GM23338 (cell line): ENCODE measurements at regions not wholly inside any gene's neighbourhood (a gene's known extent, or its start where the extent isn't known, plus 50 kb on each side); places are given as distances from the start of the nearest gene placed in this dataset.

Experiments
- ATAC-seq: fragments of 200-7000 bp; cut with Tn5 transposase; 3 replicates; pipeline ENCODE4 v1.9.1; 2020
- DNase-seq: peaks from one replicate; pipeline ENCODE4 v3.0.0-alpha.2; 2015; ENCODE audit warnings: low spot score
- H2AFZ ChIP-seq: fragments of 200-600 bp; sonication (generic); 2 replicates; pipeline ENCODE4 v1.8.0; 2016; ENCODE audit warnings: antibody characterized with exemption, mild to moderate bottlenecking, moderate library complexity
- H3F3A ChIP-seq: fragments of 200-600 bp; sonication (generic); replicated peaks from 2 replicates; pipeline ENCODE4 v1.8.0; 2017; ENCODE audit warnings: antibody characterized with exemption, mixed run types, low read depth
- H3K27ac ChIP-seq: fragments of 200-600 bp; sonication (generic); 2 replicates; pipeline ENCODE4 v1.6.1; 2016; ENCODE audit warnings: low read depth
- H3K27me3 ChIP-seq: fragments of 200-600 bp; sonication (generic); 2 replicates; pipeline ENCODE4 v1.8.0; 2016; ENCODE audit warnings: mild to moderate bottlenecking, mixed run types, moderate library complexity; ENCODE audit not compliant: insufficient read depth
- H3K36me3 ChIP-seq: fragments of 200-600 bp; sonication (generic); 2 replicates; pipeline ENCODE4 v1.8.0; 2016; ENCODE audit warnings: mild to moderate bottlenecking; ENCODE audit not compliant: insufficient read depth
- H3K4me1 ChIP-seq: fragments of 200-600 bp; sonication (generic); 2 replicates; pipeline ENCODE4 v1.8.0; 2016; ENCODE audit warnings: mild to moderate bottlenecking, moderate library complexity; ENCODE audit not compliant: insufficient read depth
- H3K4me2 ChIP-seq: fragments of 200-600 bp; sonication (generic); 2 replicates; pipeline ENCODE4 v1.7.1; 2017; ENCODE audit warnings: mixed run types
- H3K4me3 ChIP-seq: fragments of 200-600 bp; sonication (generic); 2 replicates; pipeline ENCODE4 v1.6.1; 2016; ENCODE audit warnings: mixed run types
- H3K79me2 ChIP-seq: fragments of 200-600 bp; sonication (generic); replicated peaks from 2 replicates; pipeline ENCODE4 v1.8.0; 2017; ENCODE audit warnings: mild to moderate bottlenecking; ENCODE audit not compliant: insufficient read depth
- H3K9me2 ChIP-seq: fragments of 200-600 bp; sonication (generic); 2 replicates; pipeline ENCODE4 v1.8.0; 2017; ENCODE audit not compliant: insufficient read depth
- H4K20me1 ChIP-seq: fragments of 200-600 bp; sonication (generic); replicated peaks from 2 replicates; pipeline ENCODE4 v1.8.0; 2017; ENCODE audit warnings: mild to moderate bottlenecking; ENCODE audit not compliant: insufficient read depth
- H3K27ac Mint-ChIP-seq: 2 replicates; pipeline ENCODE4 v1.8.0; 2020; ENCODE audit warnings: inconsistent platforms, mild to moderate bottlenecking, moderate library complexity, mixed read lengths
- H3K27me3 Mint-ChIP-seq: 3 replicates; pipeline ENCODE4 v1.8.0; 2022; ENCODE audit warnings: low read depth, mild to moderate bottlenecking, moderate library complexity, mixed read lengths, inconsistent platforms; ENCODE audit not compliant: insufficient read depth, poor library complexity
- H3K36me3 Mint-ChIP-seq: 3 replicates; pipeline ENCODE4 v1.8.0; 2021; ENCODE audit warnings: low read depth, mild to moderate bottlenecking, inconsistent platforms, moderate library complexity, mixed read lengths
- H3K4me1 Mint-ChIP-seq: 3 replicates; pipeline ENCODE4 v1.8.0; 2020; ENCODE audit warnings: mild to moderate bottlenecking, inconsistent platforms, mixed read lengths
- H3K4me3 Mint-ChIP-seq: 3 replicates; pipeline ENCODE4 v1.8.0; 2021; ENCODE audit warnings: moderate library complexity, mild to moderate bottlenecking, inconsistent platforms, mixed read lengths
- H3K9me3 Mint-ChIP-seq: 3 replicates; pipeline ENCODE4 v1.8.0; 2020; ENCODE audit warnings: moderate library complexity, mild to moderate bottlenecking, inconsistent platforms, mixed read lengths
- CTCF ChIP-seq, 2 experiments: fragments of 200-600 bp in 1 of 2; sonication (generic) in 1 of 2; conservative IDR thresholded peaks; 2 replicates each; pipeline versions ENCODE4 v1.5.1 to v1.6.1; 2016 to 2017; ENCODE audit warnings: antibody characterized with exemption in 2 of 2, low read depth in 2 of 2, mild to moderate bottlenecking in 2 of 2, moderate library complexity in 1 of 2
- POLR2AphosphoS5 ChIP-seq: IDR thresholded peaks from 2 replicates; pipeline ENCODE4 v1.6.1; 2016; ENCODE audit warnings: antibody characterized with exemption, low read depth
- STAT1 ChIP-seq: IDR thresholded peaks from one replicate; pipeline ENCODE4 v1.6.1; 2016; ENCODE audit warnings: antibody characterized with exemption; ENCODE audit not compliant: unreplicated experiment
- ZNF114 ChIP-seq: fragments of 250-450 bp; sonication (Bioruptor Pico); IDR thresholded peaks from 2 replicates; pipeline ENCODE4 v1.5.0; 2020; ENCODE audit warnings: mild to moderate bottlenecking, moderate library complexity
- ZNF331 ChIP-seq: fragments of 250-450 bp; sonication (Bioruptor Pico); IDR thresholded peaks from 2 replicates; pipeline ENCODE4 v1.5.0; 2020; ENCODE audit warnings: low read depth, mild to moderate bottlenecking, moderate library complexity
- TF ChIP-seq, protein P1 (sequence below): fragments of 250-450 bp; sonication (Bioruptor Pico); IDR thresholded peaks from 2 replicates; pipeline ENCODE4 v1.5.0; 2020; ENCODE audit warnings: mild to moderate bottlenecking, moderate library complexity

DNA sequence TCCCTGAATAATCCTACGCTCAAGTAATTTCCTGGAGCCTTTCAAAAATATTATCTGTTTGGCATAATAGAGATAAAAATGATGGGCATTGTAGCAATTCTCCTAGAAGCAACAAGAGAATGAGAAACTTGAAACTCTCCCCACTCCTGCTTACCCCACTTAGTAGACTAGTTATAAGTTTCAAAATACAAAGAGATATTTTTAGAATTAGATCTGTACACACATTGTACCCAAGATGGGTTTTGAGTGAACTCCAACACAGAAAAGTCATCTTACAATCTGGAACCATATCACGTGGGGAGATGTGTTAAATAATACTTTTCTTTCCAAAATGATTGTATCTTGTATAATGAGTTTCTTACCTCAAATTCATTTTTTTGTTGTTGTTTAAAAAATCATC is 484.9 kb downstream of the LPIN1 start (continued):
- TF ChIP-seq, protein P1, sequence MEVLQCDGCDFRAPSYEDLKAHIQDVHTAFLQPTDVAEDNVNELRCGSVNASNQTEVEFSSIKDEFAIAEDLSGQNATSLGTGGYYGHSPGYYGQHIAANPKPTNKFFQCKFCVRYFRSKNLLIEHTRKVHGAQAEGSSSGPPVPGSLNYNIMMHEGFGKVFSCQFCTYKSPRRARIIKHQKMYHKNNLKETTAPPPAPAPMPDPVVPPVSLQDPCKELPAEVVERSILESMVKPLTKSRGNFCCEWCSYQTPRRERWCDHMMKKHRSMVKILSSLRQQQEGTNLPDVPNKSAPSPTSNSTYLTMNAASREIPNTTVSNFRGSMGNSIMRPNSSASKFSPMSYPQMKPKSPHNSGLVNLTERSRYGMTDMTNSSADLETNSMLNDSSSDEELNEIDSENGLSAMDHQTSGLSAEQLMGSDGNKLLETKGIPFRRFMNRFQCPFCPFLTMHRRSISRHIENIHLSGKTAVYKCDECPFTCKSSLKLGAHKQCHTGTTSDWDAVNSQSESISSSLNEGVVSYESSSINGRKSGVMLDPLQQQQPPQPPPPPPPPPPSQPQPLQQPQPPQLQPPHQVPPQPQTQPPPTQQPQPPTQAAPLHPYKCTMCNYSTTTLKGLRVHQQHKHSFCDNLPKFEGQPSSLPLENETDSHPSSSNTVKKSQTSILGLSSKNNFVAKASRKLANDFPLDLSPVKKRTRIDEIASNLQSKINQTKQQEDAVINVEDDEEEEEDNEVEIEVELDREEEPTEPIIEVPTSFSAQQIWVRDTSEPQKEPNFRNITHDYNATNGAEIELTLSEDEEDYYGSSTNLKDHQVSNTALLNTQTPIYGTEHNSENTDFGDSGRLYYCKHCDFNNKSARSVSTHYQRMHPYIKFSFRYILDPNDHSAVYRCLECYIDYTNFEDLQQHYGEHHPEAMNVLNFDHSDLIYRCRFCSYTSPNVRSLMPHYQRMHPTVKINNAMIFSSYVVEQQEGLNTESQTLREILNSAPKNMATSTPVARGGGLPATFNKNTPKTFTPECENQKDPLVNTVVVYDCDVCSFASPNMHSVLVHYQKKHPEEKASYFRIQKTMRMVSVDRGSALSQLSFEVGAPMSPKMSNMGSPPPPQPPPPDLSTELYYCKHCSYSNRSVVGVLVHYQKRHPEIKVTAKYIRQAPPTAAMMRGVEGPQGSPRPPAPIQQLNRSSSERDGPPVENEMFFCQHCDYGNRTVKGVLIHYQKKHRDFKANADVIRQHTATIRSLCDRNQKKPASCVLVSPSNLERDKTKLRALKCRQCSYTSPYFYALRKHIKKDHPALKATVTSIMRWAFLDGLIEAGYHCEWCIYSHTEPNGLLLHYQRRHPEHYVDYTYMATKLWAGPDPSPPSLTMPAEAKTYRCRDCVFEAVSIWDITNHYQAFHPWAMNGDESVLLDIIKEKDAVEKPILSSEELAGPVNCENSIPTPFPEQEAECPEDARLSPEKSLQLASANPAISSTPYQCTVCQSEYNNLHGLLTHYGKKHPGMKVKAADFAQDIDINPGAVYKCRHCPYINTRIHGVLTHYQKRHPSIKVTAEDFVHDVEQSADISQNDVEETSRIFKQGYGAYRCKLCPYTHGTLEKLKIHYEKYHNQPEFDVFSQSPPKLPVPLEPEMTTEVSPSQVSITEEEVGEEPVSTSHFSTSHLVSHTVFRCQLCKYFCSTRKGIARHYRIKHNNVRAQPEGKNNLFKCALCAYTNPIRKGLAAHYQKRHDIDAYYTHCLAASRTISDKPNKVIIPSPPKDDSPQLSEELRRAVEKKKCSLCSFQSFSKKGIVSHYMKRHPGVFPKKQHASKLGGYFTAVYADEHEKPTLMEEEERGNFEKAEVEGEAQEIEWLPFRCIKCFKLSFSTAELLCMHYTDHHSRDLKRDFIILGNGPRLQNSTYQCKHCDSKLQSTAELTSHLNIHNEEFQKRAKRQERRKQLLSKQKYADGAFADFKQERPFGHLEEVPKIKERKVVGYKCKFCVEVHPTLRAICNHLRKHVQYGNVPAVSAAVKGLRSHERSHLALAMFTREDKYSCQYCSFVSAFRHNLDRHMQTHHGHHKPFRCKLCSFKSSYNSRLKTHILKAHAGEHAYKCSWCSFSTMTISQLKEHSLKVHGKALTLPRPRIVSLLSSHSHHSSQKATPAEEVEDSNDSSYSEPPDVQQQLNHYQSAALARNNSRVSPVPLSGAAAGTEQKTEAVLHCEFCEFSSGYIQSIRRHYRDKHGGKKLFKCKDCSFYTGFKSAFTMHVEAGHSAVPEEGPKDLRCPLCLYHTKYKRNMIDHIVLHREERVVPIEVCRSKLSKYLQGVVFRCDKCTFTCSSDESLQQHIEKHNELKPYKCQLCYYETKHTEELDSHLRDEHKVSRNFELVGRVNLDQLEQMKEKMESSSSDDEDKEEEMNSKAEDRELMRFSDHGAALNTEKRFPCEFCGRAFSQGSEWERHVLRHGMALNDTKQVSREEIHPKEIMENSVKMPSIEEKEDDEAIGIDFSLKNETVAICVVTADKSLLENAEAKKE, result no peak
- TF ChIP-seq ZNF114 (CRISPR knock-in tag) (no peak), ZNF331 (CRISPR knock-in tag) (no peak), STAT1 (no peak)

- DNase-seq (no peak), ATAC-seq (no peak)
- Mint-ChIP-seq H3K36me3 (no peaks in the 10 kb centered on the region), H3K9me3 (no peaks in the 10 kb centered on the region), H3K4me1 (no peaks in the 10 kb centered on the region), H3K27me3 (no peaks in the 10 kb centered on the region), H3K4me3 (no peak overlapping the region), H3K27ac (no peak overlapping the region)
- Histone ChIP-seq H3K4me2 (no peak overlapping the region), H3K27me3 (no peaks in the 10 kb centered on the region), H3K4me1 (no peaks in the 10 kb centered on the region), H3K79me2 (no peaks in the 10 kb centered on the region), H3F3A (no peaks in the 10 kb centered on the region), H2AFZ (no peak overlapping the region), H4K20me1 (no peaks in the 10 kb centered on the region), H3K4me3 (no peak overlapping the region), H3K9me2 (0 out of 2 replicates have a peak, but pooled peaks cover 4% of the 10 kb centered on the region), H3K27ac (no peak overlapping the region), H3K36me3 (no peaks in the 10 kb centered on the region)
- TF ChIP-seq, protein P1, result no peak
- TF ChIP-seq CTCF (conservative IDR thresholded peaks at IDR 0.05; ENCODE audit: low read depth in 2 of 2) (no peak), STAT1 (no peak), POLR2AphosphoS5 (no peak)
Observed at GRCh38 chr2:12232876-12233275, 483.9 kb upstream of the TRIB2 start.
